GM12801 (cell line): ENCODE measurements at regions not wholly inside any gene's neighbourhood (a gene's known extent, or its start where the extent isn't known, plus 50 kb on each side); places are given as distances from the start of the nearest gene placed in this dataset.

Source experiments
- CTCF ChIP-seq: IDR thresholded peaks from one replicate; pipeline ENCODE4 v1.5.1; 2011; ENCODE audit warnings: control low read depth; ENCODE audit not compliant: insufficient read length; ENCODE audit errors: extremely low read depth

- TF ChIP-seq CTCF, result no peak
Measured at GRCh38 chr12:107610021-107610859, 75.4 kb upstream of the PWP1 start.

- TF ChIP-seq CTCF, result no peak
Measured at GRCh38 chr12:107612508-107612907, 73.1 kb upstream of the PWP1 start.

- TF ChIP-seq CTCF, result no peak
Measured at GRCh38 chr12:107616941-107617340, 68.7 kb upstream of the PWP1 start.

GRCh38 chr12:107618106-107618505, 67.5 kb upstream of the PWP1 start:
- TF ChIP-seq CTCF, result no peak

- TF ChIP-seq CTCF, result no peak
Measured at GRCh38 chr12:107619831-107620230, 65.8 kb upstream of the PWP1 start.

- TF ChIP-seq CTCF, result no peak
Measured at GRCh38 chr12:107622001-107622400, 63.6 kb upstream of the PWP1 start.

GRCh38 chr12:107624493-107624892, 61.1 kb upstream of the PWP1 start:
- no peak for TF ChIP-seq CTCF
